Trophoblast cell (in vitro differentiated cells and primary cell): ENCODE measurements at regions not wholly inside any gene's neighbourhood (a gene's known extent, or its start where the extent isn't known, plus 50 kb on each side); places are given as distances from the start of the nearest gene placed in this dataset.

Experiments
- DNase-seq, 2 donors: peaks; one replicate each; pipeline ENCODE4 v3.0.0-alpha.2; 2016
- H2AFZ ChIP-seq: 2 replicates; pipeline ENCODE4 v1.6.1; 2013; ENCODE audit warnings: low read length, moderate library complexity, mild to moderate bottlenecking; ENCODE audit not compliant: insufficient read depth, poor library complexity
- H2AK5ac ChIP-seq: 2 replicates; pipeline ENCODE4 v1.6.1; 2013; ENCODE audit warnings: mild to moderate bottlenecking, low read length
- H2BK120ac ChIP-seq: 2 replicates; pipeline ENCODE4 v1.6.1; 2013; ENCODE audit warnings: low read length, mild to moderate bottlenecking, moderate library complexity; ENCODE audit not compliant: insufficient read depth, poor library complexity
- H2BK12ac ChIP-seq: 2 replicates; pipeline ENCODE4 v1.6.1; 2013; ENCODE audit warnings: mild to moderate bottlenecking, low read length, moderate library complexity
- H2BK5ac ChIP-seq: 2 replicates; pipeline ENCODE4 v1.6.1; 2013; ENCODE audit warnings: low read length, low read depth, moderate library complexity, mild to moderate bottlenecking; ENCODE audit not compliant: poor library complexity
- H3K14ac ChIP-seq: 2 replicates; pipeline ENCODE4 v1.6.1; 2013; ENCODE audit warnings: mild to moderate bottlenecking, low read length
- H3K18ac ChIP-seq: 2 replicates; pipeline ENCODE4 v1.6.1; 2013; ENCODE audit warnings: mild to moderate bottlenecking, low read length
- H3K23ac ChIP-seq: 2 replicates; pipeline ENCODE4 v1.6.1; 2013; ENCODE audit warnings: low read length
- H3K27ac ChIP-seq: 2 replicates; pipeline ENCODE4 v1.5.1; 2013; ENCODE audit warnings: low read depth, mild to moderate bottlenecking, inconsistent platforms, low read length, moderate library complexity
- H3K27me3 ChIP-seq: 2 replicates; pipeline ENCODE4 v1.6.1; 2013; ENCODE audit warnings: inconsistent platforms, mild to moderate bottlenecking, low read length, moderate library complexity; ENCODE audit not compliant: insufficient read depth
- H3K36me3 ChIP-seq, 2 experiments: 1 replicate in 1 of 2; 2 replicates in 1 of 2; pipeline ENCODE4 v1.6.1; 2013; ENCODE audit warnings: low read length in 2 of 2, mild to moderate bottlenecking in 2 of 2, moderate library complexity in 1 of 2; ENCODE audit not compliant: insufficient read depth in 2 of 2, control insufficient read depth in 1 of 2
- H3K4ac ChIP-seq: 2 replicates; pipeline ENCODE4 v1.6.1; 2013; ENCODE audit warnings: low read depth, mild to moderate bottlenecking, low read length, moderate library complexity
- H3K4me1 ChIP-seq, 2 experiments: 1 replicate in 1 of 2; 2 replicates in 1 of 2; pipeline ENCODE4 v1.6.1; 2013; ENCODE audit warnings: low read length in 2 of 2, mild to moderate bottlenecking in 2 of 2, moderate library complexity in 1 of 2; ENCODE audit not compliant: insufficient read depth in 2 of 2, control insufficient read depth in 1 of 2
- H3K4me2 ChIP-seq: 2 replicates; pipeline ENCODE4 v1.6.1; 2013; ENCODE audit warnings: inconsistent platforms, mild to moderate bottlenecking, low read length, moderate library complexity
- H3K4me3 ChIP-seq: 2 replicates; pipeline ENCODE4 v1.5.1; 2013; ENCODE audit warnings: mild to moderate bottlenecking, low read depth, low read length, inconsistent platforms
- H3K79me1 ChIP-seq: one replicate; pipeline ENCODE4 v1.6.1; 2013; ENCODE audit warnings: low read length
- H3K79me2 ChIP-seq: 2 replicates; pipeline ENCODE4 v1.6.1; 2013; ENCODE audit warnings: low read length, mild to moderate bottlenecking; ENCODE audit not compliant: control insufficient read depth, insufficient read depth, poor library complexity
- H3K9ac ChIP-seq: 2 replicates; pipeline ENCODE4 v1.6.1; 2013; ENCODE audit warnings: mild to moderate bottlenecking, low read length
- H3K9me3 ChIP-seq: 2 replicates; pipeline ENCODE4 v1.6.1; 2013; ENCODE audit warnings: low read depth, mild to moderate bottlenecking, control low read depth, inconsistent platforms, low read length; ENCODE audit not compliant: insufficient read depth
- H4K12ac ChIP-seq: 2 replicates; pipeline ENCODE4 v1.6.1; 2013; ENCODE audit warnings: low read depth, mild to moderate bottlenecking, low read length, moderate library complexity
- H4K8ac ChIP-seq: 2 replicates; pipeline ENCODE4 v1.6.1; 2013; ENCODE audit warnings: low read depth, mild to moderate bottlenecking, low read length, moderate library complexity
- H4K91ac ChIP-seq: one replicate; pipeline ENCODE4 v1.6.1; 2013; ENCODE audit warnings: low read depth, mild to moderate bottlenecking, low read length, moderate library complexity
- WGBS: extraction: QIAGEN DNeasy Blood & Tissue Kit; methylation state at CpG from one replicate; pipeline ENCODE4 v1.1.7; 2013; ENCODE audit warnings: missing lambda C conversion rate; ENCODE audit not compliant: insufficient read length, insufficient coverage; ENCODE audit errors: extremely low coverage; 5-methylcytosine and 5-hydroxymethylcytosine counted together

DNA sequence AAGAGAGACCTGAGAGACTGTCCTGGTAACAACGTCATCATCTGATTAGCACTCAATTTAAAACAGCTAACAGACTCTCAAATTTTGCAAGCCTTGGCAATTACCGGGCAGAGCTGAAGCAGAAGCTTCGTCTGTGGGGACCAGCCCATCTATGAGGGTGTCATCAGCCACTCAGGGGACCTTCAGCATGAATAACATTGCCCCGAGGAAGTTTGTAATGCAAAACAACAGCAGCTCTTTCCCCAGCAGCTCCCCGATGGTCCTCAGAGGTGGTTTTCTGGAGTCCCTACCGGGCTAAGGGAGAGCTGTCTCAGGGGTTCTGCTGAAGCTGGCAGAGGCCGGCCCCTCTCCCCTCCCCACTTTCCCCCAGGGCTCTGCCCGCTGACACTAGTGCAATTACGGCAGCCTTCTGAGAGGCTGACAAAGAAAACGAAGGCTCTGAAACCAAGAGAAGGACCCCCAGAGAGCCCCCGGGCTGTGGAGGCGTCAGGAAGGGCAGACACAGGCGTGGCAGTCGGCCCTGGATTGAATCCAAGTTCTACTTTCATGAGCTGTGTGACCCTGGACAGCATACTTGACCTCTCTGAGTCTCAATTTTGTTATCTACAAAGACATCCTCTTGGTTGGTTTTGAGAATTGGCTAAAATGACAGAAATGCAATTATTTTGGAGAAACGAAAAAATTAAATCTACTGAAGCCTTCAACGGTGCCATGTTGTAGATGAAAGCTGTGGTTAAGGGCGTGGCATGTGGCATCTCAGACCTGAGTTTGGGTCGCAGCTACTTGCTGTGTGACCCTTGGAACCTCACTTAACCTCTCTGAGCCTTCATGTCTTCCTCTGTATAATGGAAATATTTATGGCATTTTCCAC is 102.1 kb upstream of the TLE3 start:
- H3K23ac ChIP-seq: no peak overlapping the region
- H3K79me2 ChIP-seq: peaks cover 2% of the 10 kb centered on the region
- peaks cover 26% of the 10 kb centered on the region for H3K79me1 ChIP-seq
- H3K4ac ChIP-seq: no peak overlapping the region
- WGBS: no CpG with 5 or more reads among the region's 18 CpGs
- no peaks in the 10 kb centered on the region for H3K36me3 ChIP-seq
- no peak overlapping the region for H2AK5ac ChIP-seq
- H4K91ac ChIP-seq: no peak overlapping the region
- DNase-seq: peak; percentile 20 to 60
- H3K4me1 ChIP-seq: peaks cover 41 to 42% of the 10 kb centered on the region in 2 experiments
- H4K8ac ChIP-seq: no peak overlapping the region
- H3K14ac ChIP-seq: no peak overlapping the region
- H2BK5ac ChIP-seq: no peak overlapping the region
- H3K27me3 ChIP-seq: no peaks in the 10 kb centered on the region
- H4K12ac ChIP-seq: no peak overlapping the region
- no peak overlapping the region for H3K9ac ChIP-seq
- H2BK120ac ChIP-seq: no peak overlapping the region
- no peak overlapping the region for H3K18ac ChIP-seq
- H3K4me2 ChIP-seq: no peak overlapping the region
- no peak overlapping the region for H2AFZ ChIP-seq
- H3K9me3 ChIP-seq: no peaks in the 10 kb centered on the region
- no peak overlapping the region for H3K4me3 ChIP-seq
- H3K27ac ChIP-seq: no peak overlapping the region
- peak overlapping the region; percentile 23 for H2BK12ac ChIP-seq

DNA sequence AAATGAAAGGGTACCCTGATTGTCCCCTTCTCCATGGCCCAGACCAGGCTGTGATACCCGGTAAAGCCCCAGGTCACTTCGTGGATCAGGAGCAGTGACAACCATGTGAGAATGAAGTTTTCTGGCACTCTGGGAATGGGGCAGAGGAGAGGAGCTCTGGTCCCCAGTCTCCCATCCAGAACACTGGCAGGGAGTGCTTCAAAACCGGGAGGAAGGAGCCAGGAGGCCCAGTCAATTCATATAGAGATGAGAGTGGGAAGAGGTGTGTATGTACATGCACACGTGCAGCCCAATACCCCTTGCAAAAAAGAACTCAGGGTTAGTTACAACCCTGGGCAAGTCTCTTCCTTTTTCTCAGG is 101.4 kb upstream of the TLE3 start:
- WGBS: no CpG with 5 or more reads among the region's 4 CpGs
- H3K18ac ChIP-seq: peak overlapping the region; percentile 15
- DNase-seq: no peak
- no peak overlapping the region for H3K27ac ChIP-seq
- H3K27me3 ChIP-seq: no peaks in the 10 kb centered on the region
- no peak overlapping the region for H3K4ac ChIP-seq
- H2AK5ac ChIP-seq: peak overlapping the region; percentile 21
- H4K12ac ChIP-seq: no peak overlapping the region
- H3K9me3 ChIP-seq: no peaks in the 10 kb centered on the region
- H3K79me1 ChIP-seq: peaks cover 30% of the 10 kb centered on the region
- no peaks in the 10 kb centered on the region for H3K36me3 ChIP-seq
- H3K14ac ChIP-seq: peak overlapping the region; percentile 16
- H3K79me2 ChIP-seq: peaks cover 2% of the 10 kb centered on the region
- H3K9ac ChIP-seq: no peak overlapping the region
- H2AFZ ChIP-seq: no peak overlapping the region
- H4K8ac ChIP-seq: no peak overlapping the region
- H2BK12ac ChIP-seq: peak overlapping the region; percentile 26
- no peak overlapping the region for H3K23ac ChIP-seq
- peaks cover 48% of the 10 kb centered on the region in 2 experiments for H3K4me1 ChIP-seq
- H3K4me2 ChIP-seq: no peak overlapping the region
- peak overlapping the region; percentile 28 for H2BK120ac ChIP-seq
- no peak overlapping the region for H2BK5ac ChIP-seq
- H4K91ac ChIP-seq: peak overlapping the region; percentile 21
- no peak overlapping the region for H3K4me3 ChIP-seq

DNA sequence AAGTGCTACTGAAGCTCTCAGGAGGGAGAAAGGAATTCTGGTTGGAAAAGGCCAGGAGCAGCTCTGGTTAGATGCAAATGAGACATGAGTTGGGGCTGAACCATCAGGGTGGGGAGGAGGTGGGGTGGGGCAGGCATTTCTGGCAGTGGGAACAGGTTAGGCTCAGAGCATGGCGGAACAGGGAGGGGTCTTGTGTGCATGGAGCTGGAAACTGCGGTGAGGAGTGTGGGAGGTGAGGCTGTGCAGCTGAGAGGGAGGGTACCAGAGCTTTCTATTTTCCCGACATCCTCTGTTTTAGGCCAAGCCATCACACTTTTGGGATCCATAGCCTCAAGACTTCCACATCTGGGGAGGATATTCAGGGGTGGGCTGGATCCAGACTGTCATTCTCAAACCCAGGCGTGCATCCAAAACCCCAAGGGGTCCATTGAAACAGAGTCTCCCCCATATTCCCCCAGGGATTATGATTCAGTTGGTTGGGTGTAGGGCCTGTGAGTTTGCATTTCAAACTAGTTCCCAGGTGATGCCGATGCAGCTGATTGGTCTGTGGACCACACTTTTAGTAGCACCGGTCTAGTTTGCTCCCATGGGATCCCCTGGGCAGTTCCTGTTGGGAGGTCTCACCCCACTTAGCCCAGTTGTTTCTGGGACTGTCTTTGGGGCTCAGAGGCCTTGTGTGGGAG is 100.9 kb upstream of the TLE3 start:
- Histone ChIP-seq H2AFZ (no peak overlapping the region), H2BK120ac (peak overlapping the region; percentile 28), H3K4me3 (no peak overlapping the region), H3K9ac (no peak overlapping the region), H3K18ac (peak overlapping the region; percentile 15), H2BK5ac (no peak overlapping the region), H3K4ac (no peak overlapping the region), H4K8ac (no peak overlapping the region), H3K27ac (no peak overlapping the region), H3K4me1 (peaks cover 50 to 51% of the 10 kb centered on the region in 2 experiments), H3K27me3 (no peaks in the 10 kb centered on the region), H3K79me1 (peaks cover 30% of the 10 kb centered on the region), H4K12ac (no peak overlapping the region), H3K36me3 (no peaks in the 10 kb centered on the region), H3K14ac (peak overlapping the region; percentile 16), H3K4me2 (no peak overlapping the region), H2BK12ac (peak overlapping the region; percentile 26), H3K79me2 (peaks cover 2% of the 10 kb centered on the region), H2AK5ac (no peak overlapping the region), H3K9me3 (no peaks in the 10 kb centered on the region), H3K23ac (no peak overlapping the region), H4K91ac (peak overlapping the region; percentile 21)
- WGBS: no CpG with 5 or more reads among the region's 6 CpGs
- no peak for DNase-seq

DNA sequence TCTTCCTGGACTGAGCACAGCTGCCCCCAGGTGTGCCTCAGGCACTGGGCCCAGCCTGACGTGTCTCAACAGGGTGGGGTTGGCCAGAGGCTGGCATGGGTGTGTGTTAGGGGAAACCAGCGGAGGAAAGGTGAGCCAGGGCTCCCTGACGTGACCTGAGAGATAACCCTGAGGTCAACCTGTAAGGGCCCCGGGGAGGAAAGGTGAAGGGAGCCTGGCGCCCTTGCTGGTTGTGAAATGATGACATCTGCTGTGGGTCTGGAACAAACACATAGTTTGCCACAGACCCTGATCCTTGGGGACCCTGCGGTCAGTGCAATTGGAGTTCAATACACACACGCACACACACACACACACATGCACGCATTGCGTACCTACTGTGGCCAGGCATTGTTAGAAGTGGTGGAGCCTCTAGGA is 100.2 kb upstream of the TLE3 start:
- Histone ChIP-seq H3K4me2 (no peak overlapping the region), H3K4me1 (peaks cover 50 to 51% of the 10 kb centered on the region in 2 experiments), H3K23ac (no peak overlapping the region), H3K14ac (no peak overlapping the region), H4K91ac (no peak overlapping the region), H2BK12ac (no peak overlapping the region), H3K27me3 (no peaks in the 10 kb centered on the region), H3K9me3 (no peaks in the 10 kb centered on the region), H3K36me3 (no peaks in the 10 kb centered on the region), H2BK5ac (peak overlapping the region; percentile 10), H3K18ac (no peak overlapping the region), H4K8ac (no peak overlapping the region), H3K4ac (no peak overlapping the region), H4K12ac (no peak overlapping the region), H3K79me1 (peaks cover 30% of the 10 kb centered on the region), H3K4me3 (no peak overlapping the region), H2AFZ (no peak overlapping the region), H2BK120ac (no peak overlapping the region), H3K9ac (no peak overlapping the region), H3K27ac (no peak overlapping the region), H3K79me2 (peaks cover 2% of the 10 kb centered on the region), H2AK5ac (no peak overlapping the region)
- DNase-seq: peak; percentile 99 to 100
- WGBS: no CpG with 5 or more reads among the region's 9 CpGs
